Body of pancreas (tissue), 4 donors: ENCODE measurements at regions not wholly inside any gene's neighbourhood (a gene's known extent, or its start where the extent isn't known, plus 50 kb on each side); places are given as distances from the start of the nearest gene placed in this dataset.

ENCODE experiments used
- ATAC-seq: fragments of 150-250 bp; one replicate; pipeline ENCODE4 v1.9.1; 2016
- DNase-seq, 4 donors: peaks; one replicate each; pipeline ENCODE4 v3.0.0-alpha.2; 2019
- H3K27ac ChIP-seq, 4 donors: fragments of 200-600 bp; sonication (generic); 1 replicate in 3 of 4; 2 replicates in 1 of 4; pipeline versions ENCODE4 v1.5.1 to v1.6.1; 2016 to 2019; ENCODE audit warnings: mild to moderate bottlenecking in 1 of 4, mixed read lengths in 1 of 4, moderate library complexity in 1 of 4
- H3K27me3 ChIP-seq, 2 donors: fragments of 200-600 bp; sonication (generic); one replicate each; pipeline ENCODE4 v1.6.0; 2016; ENCODE audit warnings: mild to moderate bottlenecking in 1 of 2
- H3K36me3 ChIP-seq, 2 donors: fragments of 200-600 bp; sonication (generic); replicated peaks in 1 of 2; 2 replicates each; pipeline ENCODE4 v1.5.1; 2016; ENCODE audit warnings: low read depth in 2 of 2; ENCODE audit not compliant: insufficient read depth in 1 of 2
- H3K4me1 ChIP-seq: fragments of 200-600 bp; sonication (generic); one replicate; pipeline ENCODE4 v1.6.0; 2016
- H3K4me3 ChIP-seq, 2 donors: fragments of 200-600 bp; sonication (generic); 1 replicate in 1 of 2; 2 replicates in 1 of 2; pipeline ENCODE4 v1.5.1; 2016 to 2019
- H3K9me3 ChIP-seq, 3 donors: fragments of 200-600 bp; sonication (generic); 1 replicate in 2 of 3; 2 replicates in 1 of 3; pipeline ENCODE4 v1.5.1; 2016
- POLR2A ChIP-seq, 3 donors: fragments of 450-650 bp; IDR thresholded peaks; one replicate each; pipeline ENCODE4 v1.6.1; 2016; ENCODE audit warnings: antibody characterized with exemption in 3 of 3, mild to moderate bottlenecking in 2 of 3
- WGBS, 2 donors: methylation state at CpG; one replicate each; pipeline ENCODE4 v1.1.5; 2017; 5-methylcytosine and 5-hydroxymethylcytosine counted together
- intact Hi-C: fragments of 100-400 bp; cut with DNase I; formaldehyde crosslinking; loops from one replicate; pipeline ENCODE4 v1.15.1; 2023
- TF ChIP-seq, protein P1 (sequence below), 7 experiments: fragments of 450-650 bp in 4 of 7; fragments of 200-600 bp in 3 of 7; sonication (generic) in 3 of 7; IDR thresholded peaks; one replicate each; pipeline ENCODE4 v1.5.1; 2016 to 2019; ENCODE audit warnings: antibody characterized with exemption in 7 of 7

DNA sequence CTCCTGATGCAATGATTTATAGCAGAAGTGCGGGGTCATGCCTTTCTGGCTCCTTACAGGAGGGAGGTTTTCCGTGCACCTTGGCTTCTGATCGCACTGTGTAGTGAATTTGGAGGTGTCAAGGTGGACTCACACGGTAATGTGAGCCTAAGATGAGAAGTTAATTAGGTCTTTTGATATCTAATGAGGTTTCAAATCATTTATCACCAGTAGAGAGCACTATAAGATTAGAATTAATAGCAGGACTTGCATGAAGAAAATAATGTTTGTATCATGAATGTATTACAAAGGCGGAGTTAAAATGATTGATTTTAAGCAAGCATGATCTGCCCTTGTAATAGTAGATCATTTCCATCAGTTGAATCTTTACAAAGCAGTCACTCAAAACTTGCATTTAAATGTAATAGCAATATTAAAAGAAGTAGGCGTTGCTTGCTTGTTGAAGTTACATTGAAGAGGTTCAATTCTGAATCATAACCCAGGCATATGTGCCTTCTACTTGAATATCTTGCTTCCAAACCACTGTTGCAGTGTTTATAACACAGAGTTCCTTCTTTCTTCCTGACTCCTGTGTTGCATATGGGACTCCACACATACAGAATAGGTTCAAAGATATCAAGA is 152.1 kb downstream of the FMR1NB start:
- H3K4me1 ChIP-seq, result no peaks in the 10 kb centered on the region
- TF ChIP-seq, protein P1, sequence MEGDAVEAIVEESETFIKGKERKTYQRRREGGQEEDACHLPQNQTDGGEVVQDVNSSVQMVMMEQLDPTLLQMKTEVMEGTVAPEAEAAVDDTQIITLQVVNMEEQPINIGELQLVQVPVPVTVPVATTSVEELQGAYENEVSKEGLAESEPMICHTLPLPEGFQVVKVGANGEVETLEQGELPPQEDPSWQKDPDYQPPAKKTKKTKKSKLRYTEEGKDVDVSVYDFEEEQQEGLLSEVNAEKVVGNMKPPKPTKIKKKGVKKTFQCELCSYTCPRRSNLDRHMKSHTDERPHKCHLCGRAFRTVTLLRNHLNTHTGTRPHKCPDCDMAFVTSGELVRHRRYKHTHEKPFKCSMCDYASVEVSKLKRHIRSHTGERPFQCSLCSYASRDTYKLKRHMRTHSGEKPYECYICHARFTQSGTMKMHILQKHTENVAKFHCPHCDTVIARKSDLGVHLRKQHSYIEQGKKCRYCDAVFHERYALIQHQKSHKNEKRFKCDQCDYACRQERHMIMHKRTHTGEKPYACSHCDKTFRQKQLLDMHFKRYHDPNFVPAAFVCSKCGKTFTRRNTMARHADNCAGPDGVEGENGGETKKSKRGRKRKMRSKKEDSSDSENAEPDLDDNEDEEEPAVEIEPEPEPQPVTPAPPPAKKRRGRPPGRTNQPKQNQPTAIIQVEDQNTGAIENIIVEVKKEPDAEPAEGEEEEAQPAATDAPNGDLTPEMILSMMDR (IDR thresholded peaks at IDR 0.05), result peak in 3 of 7 experiments; percentile 23 to 24 (median 24)
- TF ChIP-seq POLR2A (IDR thresholded peaks at IDR 0.05), result no peak
- WGBS, 2 donors, result 29 to 33% methylated on average over 6 of the region's 6 CpGs
- no peak for ATAC-seq
- H3K36me3 ChIP-seq, result no peaks in the 10 kb centered on the region
- DNase-seq, result no peak
- no peaks in the 10 kb centered on the region for H3K27me3 ChIP-seq
- intact Hi-C loops, result no loop called here
- no peak overlapping the region for H3K27ac ChIP-seq
- H3K4me3 ChIP-seq, result no peak overlapping the region
- no peaks in the 10 kb centered on the region for H3K9me3 ChIP-seq

DNA sequence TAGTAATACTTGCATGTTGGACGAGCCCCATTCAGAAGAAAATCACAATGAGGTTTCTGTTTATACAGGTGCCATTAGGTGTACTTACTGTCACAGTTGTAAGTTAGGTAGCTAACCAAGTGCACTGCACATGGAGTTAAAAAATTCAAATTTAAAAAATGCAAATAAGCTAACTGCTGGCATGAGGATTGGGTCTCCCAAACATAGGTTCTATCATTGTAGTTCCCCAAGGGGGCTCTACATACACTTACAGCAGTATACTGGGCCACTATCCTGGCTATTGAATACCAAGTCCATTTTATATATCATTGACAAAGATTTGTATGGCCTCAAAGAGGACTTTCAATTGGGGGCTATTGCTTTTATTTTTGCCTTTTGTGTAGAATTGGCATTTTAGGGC is 153.4 kb downstream of the FMR1NB start:
- H3K4me1 ChIP-seq, result no peaks in the 10 kb centered on the region
- H3K9me3 ChIP-seq, result no peaks in the 10 kb centered on the region
- no peak for DNase-seq
- no peaks in the 10 kb centered on the region for H3K27me3 ChIP-seq
- TF ChIP-seq POLR2A (IDR thresholded peaks at IDR 0.05), result no peak
- TF ChIP-seq, protein P1 (IDR thresholded peaks at IDR 0.05), result no peak
- 50 to 63% methylated on average over 1 of the region's 1 CpG for WGBS, 2 donors
- no peak overlapping the region for H3K4me3 ChIP-seq
- no peaks in the 10 kb centered on the region for H3K36me3 ChIP-seq
- no peak overlapping the region for H3K27ac ChIP-seq
- ATAC-seq, result no peak
- intact Hi-C loops, result no loop called here

DNA sequence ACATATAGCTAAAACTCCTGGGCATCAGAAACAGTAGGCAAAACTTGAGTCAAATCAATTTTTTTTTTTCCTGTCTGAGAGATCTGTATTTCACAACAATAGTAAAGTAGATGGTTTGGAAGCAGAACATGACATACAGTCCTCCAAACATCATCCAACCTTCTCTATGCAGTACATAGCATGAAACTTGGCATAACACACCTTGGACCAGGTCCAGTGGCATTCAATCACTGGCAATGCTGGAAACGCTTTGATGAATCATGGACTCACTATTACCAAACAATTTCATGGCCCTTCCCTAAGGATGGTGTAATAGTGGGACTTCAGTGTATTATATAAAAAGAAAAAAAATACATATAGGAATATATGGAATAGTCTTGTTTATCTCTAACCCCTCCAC is 154.6 kb downstream of the FMR1NB start:
- ATAC-seq (no peak), DNase-seq (peak in 1 of 4 donors; percentile 9)
- Histone ChIP-seq H3K27ac (no peak overlapping the region), H3K27me3 (no peaks in the 10 kb centered on the region), H3K36me3 (no peaks in the 10 kb centered on the region), H3K9me3 (no peaks in the 10 kb centered on the region), H3K4me1 (no peaks in the 10 kb centered on the region), H3K4me3 (no peak overlapping the region)
- intact Hi-C loops, result no loop called here
- 12 to 18% methylated on average over 1 of the region's 1 CpG for WGBS, 2 donors
- TF ChIP-seq POLR2A (IDR thresholded peaks at IDR 0.05), result no peak
- TF ChIP-seq, protein P1 (IDR thresholded peaks at IDR 0.05), result no peak

DNA sequence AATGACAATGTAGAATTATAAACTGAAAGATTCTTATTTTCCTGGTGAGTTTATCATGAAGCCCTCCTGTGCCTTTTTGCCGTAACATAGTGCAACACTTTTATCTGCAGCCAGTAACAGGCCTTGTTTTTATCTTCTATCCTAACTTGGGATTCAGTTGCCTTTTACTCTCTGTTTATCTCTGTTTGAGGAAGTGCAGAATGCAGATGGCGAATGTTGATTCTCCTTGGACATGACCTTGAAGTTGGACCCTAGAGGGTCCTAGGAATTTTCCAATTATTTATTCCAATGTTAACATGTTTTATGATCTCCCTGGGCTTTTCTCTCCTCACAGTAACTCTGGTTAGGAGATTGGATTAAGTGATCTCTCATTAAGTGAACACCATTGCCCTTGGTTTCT is 165.0 kb downstream of the FMR1NB start:
- Histone ChIP-seq H3K4me3 (no peak overlapping the region), H3K36me3 (no peaks in the 10 kb centered on the region), H3K27ac (no peak overlapping the region), H3K27me3 (no peaks in the 10 kb centered on the region), H3K9me3 (no peaks in the 10 kb centered on the region), H3K4me1 (no peaks in the 10 kb centered on the region)
- DNase-seq, result no peak
- intact Hi-C loops, result no loop called here
- ATAC-seq, result no peak
- 83 to 93% methylated on average over 2 of the region's 2 CpGs for WGBS, 2 donors
- TF ChIP-seq, protein P1 (IDR thresholded peaks at IDR 0.05), result no peak
- no peak for TF ChIP-seq POLR2A (IDR thresholded peaks at IDR 0.05)

DNA sequence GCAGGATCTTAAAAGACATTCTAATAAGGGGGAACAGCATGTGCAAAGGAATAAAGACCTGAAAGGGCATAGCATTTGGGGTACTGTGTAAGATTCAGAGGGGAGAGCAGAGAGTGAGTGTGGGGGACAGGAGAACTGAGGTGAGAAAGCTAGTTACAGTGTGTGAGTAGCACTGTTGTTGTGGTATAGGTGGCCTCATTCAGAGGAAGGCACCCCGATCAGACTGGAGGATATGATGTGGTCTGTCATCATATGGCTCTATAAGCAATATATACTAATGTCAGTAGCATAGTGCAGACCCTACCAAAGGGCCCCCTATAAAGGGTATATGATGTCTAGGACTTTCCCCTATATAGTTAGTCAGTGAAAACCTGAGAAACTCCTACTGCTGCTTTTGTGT is 175.8 kb downstream of the FMR1NB start:
- no peak overlapping the region for H3K4me3 ChIP-seq
- TF ChIP-seq POLR2A (IDR thresholded peaks at IDR 0.05), result no peak
- TF ChIP-seq, protein P1 (IDR thresholded peaks at IDR 0.05), result no peak
- DNase-seq (no peak), ATAC-seq (no peak)
- 75% methylated on average over 1 of the region's 1 CpG for WGBS, 2 donors
- no peak overlapping the region for H3K27ac ChIP-seq
- H3K36me3 ChIP-seq, result no peaks in the 10 kb centered on the region
- H3K4me1 ChIP-seq, result peaks cover 6% of the 10 kb centered on the region
- no peaks in the 10 kb centered on the region for H3K27me3 ChIP-seq
- no peaks in the 10 kb centered on the region for H3K9me3 ChIP-seq
- intact Hi-C loops, result no loop called here
